Coronary artery (tissue), 2 donors: ENCODE measurements at regions not wholly inside any gene's neighbourhood (a gene's known extent, or its start where the extent isn't known, plus 50 kb on each side); places are given as distances from the start of the nearest gene placed in this dataset.

Experiments used
- DNase-seq: peaks from one replicate; pipeline ENCODE4 v3.0.0-alpha.2; 2017; ENCODE audit warnings: low spot score
- H3K27ac ChIP-seq, 2 donors: fragments of 200-600 bp; sonication (generic); one replicate each; pipeline ENCODE4 v1.5.1; 2016 to 2019
- H3K4me3 ChIP-seq: fragments of 200-600 bp; sonication (generic); 2 replicates; pipeline ENCODE4 v1.5.1; 2016; ENCODE audit warnings: mild to moderate bottlenecking, moderate library complexity
- TF ChIP-seq, protein P1 (sequence below): fragments of 200-600 bp; sonication (generic); IDR thresholded peaks from one replicate; pipeline ENCODE4 v1.5.1; 2019; ENCODE audit warnings: antibody characterized with exemption

DNA sequence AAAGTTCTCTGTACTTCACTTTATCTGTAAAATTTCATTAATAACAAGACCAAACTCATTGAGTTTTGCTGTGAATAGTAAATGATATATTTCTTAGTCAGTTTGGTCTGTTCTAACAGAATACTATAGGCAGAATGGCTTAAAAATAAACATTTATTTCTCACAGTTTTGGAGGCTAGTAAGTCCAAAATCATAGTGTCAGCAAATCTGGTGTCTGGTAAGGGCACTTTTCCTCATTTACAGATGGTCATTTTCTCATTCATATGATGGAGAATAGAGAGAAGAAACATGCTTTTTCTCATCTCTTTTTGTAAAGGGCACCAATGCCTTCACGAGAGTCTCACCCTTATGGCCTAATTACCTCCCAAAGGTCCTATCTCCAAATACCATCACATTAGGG, 415.1 kb downstream of the FAM133A start:
- H3K27ac ChIP-seq, result no peak overlapping the region
- no peak for DNase-seq
- TF ChIP-seq, protein P1, sequence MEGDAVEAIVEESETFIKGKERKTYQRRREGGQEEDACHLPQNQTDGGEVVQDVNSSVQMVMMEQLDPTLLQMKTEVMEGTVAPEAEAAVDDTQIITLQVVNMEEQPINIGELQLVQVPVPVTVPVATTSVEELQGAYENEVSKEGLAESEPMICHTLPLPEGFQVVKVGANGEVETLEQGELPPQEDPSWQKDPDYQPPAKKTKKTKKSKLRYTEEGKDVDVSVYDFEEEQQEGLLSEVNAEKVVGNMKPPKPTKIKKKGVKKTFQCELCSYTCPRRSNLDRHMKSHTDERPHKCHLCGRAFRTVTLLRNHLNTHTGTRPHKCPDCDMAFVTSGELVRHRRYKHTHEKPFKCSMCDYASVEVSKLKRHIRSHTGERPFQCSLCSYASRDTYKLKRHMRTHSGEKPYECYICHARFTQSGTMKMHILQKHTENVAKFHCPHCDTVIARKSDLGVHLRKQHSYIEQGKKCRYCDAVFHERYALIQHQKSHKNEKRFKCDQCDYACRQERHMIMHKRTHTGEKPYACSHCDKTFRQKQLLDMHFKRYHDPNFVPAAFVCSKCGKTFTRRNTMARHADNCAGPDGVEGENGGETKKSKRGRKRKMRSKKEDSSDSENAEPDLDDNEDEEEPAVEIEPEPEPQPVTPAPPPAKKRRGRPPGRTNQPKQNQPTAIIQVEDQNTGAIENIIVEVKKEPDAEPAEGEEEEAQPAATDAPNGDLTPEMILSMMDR, result no peak
- H3K4me3 ChIP-seq, result no peak overlapping the region

DNA sequence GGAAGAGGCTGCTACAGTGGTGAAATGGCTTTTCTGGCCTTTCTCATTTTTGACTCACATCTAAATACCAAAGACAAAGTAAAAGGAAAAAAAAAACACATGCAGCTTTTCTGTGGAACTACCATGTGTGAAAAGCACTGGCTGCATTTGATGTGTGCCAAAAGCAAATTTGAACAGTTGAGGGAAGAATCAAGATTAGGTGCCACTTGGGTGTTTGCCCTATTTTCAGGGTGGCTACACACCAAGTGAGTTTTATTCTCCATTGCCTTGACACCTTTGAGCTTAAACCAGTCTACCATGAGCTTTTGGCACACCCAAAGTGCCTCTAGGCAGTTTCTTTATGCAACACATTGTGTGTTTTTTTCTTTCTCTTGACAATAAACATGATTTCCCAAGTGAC, 423.9 kb downstream of the FAM133A start:
- no peak for DNase-seq
- TF ChIP-seq, protein P1, result no peak
- no peak overlapping the region for H3K27ac ChIP-seq
- H3K4me3 ChIP-seq, result no peak overlapping the region

DNA sequence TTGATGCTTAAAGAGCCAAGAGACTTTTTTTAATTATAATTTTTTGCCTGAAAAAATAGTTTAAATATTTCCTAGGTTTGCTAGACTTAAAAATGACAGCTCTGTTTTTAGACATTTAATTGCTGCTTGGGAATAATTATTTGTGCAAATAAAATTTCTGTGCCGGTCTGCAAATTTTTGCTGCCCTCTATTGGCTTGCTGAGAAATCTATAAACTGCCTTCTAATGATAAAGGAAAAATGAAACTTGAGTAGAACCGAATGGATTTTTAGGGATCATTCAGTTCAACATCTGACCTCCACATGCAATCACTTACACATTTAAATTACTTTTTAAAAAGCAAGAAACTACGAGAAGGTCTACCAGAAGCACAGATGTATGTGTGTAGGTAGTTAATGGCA, 434.0 kb downstream of the FAM133A start:
- TF ChIP-seq, protein P1, result no peak
- DNase-seq, result no peak
- H3K27ac ChIP-seq, result no peak overlapping the region
- H3K4me3 ChIP-seq, result no peak overlapping the region

DNA sequence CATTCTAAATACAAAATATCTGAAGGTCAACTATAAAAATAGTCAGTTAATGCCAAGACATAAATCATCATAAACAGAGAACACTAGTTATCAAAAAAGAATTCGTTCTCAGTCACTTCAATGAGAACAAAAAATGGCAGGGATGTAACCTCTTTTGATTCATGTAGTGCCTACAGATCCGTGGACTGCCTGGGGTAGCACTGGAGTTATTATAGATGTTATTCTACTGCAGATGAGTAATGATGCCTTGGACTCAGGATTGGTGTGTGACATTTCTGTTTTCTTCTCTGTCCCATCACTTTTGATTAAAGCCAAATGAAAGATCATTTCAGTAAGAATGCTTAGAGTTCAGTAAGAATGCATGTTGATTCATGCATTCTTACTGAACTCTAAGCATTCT, 440.4 kb downstream of the FAM133A start:
- H3K27ac ChIP-seq, result no peak overlapping the region

DNA sequence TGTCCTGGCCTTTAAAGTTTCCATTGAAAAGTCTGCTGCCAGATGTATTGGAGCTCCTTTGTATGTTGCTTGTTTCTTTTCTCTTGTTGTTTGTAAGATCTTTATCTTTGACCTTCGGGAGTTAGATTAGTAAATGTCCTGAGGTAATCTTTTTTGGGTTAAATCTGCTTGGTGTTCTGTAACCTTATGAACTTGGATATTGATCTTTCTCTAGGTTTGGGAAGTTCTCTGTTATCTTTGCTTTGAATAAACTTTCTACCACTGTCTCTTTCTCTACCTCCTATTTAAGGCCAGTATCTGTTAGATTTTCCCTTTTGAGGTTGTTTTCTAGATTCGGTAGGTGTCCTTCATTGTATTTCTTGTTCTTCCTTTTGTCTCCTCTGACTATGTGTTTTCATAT, 447.8 kb downstream of the FAM133A start:
- TF ChIP-seq, protein P1, result no peak

More for the DNA sequence above, 440.4 kb downstream of the FAM133A start:
- DNase-seq, result no peak
- H3K4me3 ChIP-seq, result no peak overlapping the region
- TF ChIP-seq, protein P1, result no peak

DNA sequence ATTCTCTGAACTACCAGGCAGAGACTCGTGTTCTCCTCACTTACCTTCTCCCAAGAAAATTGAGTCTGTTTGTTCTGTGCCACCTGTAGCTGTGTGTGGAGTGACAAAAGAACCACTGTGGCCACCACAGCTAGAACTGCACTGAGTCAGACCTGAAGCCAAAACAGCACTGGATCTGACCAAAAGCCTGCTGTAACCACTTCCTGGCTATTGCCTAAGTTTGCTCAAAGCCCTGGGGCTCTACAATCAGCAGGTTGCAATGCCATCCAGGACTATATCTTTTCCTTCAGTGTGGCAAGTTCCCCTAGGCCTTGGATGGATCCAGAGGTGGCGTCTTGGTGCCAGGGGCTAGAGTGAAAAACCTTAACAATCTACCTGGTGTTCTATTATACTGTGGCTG, 449.1 kb downstream of the FAM133A start:
- no peak for DNase-seq
- Histone ChIP-seq H3K4me3 (no peak overlapping the region), H3K27ac (no peak overlapping the region)
- TF ChIP-seq, protein P1, result no peak

More for the DNA sequence above, 447.8 kb downstream of the FAM133A start:
- no peak for DNase-seq
- Histone ChIP-seq H3K27ac (no peak overlapping the region), H3K4me3 (no peak overlapping the region)

DNA sequence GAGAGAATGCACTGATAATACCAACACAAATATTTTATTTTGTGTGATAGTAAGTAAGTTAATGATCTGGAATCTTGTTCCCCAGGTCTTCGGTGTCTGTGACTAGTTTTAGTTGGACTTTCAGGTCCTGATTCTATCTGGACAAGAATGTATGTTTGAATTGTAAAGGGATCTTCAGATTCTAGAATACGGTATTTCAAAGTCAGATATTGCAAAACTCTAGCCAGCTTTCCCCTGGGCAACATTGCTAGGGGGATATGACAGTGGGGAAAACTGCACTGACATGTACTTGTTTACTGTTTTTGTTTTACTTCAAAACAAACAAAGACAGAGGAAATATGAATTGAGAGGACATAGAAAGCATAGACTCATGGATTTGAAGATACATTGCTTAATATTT, 489.0 kb downstream of the FAM133A start:
- H3K4me3 ChIP-seq, result no peak overlapping the region
- H3K27ac ChIP-seq, result no peak overlapping the region
- no peak for DNase-seq
- TF ChIP-seq, protein P1, result no peak
